Hematopoietic multipotent progenitor cell treated with erythropoietin and hydrocortisone succinate and interleukin-3 and kit ligand, for 8 days (in vitro differentiated cells): ENCODE measurements at regions not wholly inside any gene's neighbourhood (a gene's known extent, or its start where the extent isn't known, plus 50 kb on each side); places are given as distances from the start of the nearest gene placed in this dataset.
"Not testable (repeated sequence)": the region's sequence is repeated elsewhere in the genome, so short reads cannot be mapped to it uniquely, and the experiment has no call there.

Experiments used
- DNase-seq: peaks from one replicate; pipeline ENCODE4 v3.0.0-alpha.2; 2015

DNA sequence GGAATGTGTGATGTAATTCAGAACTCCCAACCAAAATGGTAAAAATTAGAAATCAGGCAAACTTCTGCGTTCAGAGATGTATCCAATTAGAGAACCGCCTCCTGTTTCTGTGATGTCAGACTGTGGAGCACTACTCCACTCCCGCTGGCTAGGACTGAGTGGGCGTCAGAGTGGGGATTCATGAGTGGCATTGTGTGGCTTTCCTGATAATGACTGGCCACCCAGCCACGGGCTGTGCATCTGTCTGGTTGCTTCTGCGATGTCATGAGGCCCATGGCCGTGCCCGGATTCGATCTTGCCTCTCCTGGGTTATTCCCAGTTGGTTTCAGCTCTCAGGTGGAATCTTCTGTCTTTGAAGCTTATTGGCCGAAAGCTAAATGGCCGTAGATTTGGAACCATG is 87.1 kb upstream of the KCNA1 start:
- no peak for DNase-seq

DNA sequence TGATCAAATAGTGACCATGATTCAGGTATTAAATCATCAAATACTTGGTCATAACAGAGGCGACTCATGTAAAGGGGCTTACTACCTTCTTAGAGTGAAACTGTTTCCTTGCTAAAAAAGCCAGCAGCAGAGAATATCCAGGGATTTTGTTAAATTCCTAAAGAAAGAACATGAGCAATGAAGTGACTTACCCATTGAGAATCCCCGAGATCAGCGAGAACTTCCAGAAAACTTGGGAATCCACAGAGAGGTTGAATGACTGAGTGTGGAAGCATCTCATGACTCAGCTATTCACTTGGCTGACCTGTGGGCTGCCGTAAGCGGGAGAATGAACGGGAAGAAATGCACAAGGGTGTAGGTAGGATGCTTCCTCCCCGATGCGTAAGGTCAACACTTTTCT is 85.3 kb upstream of the KCNA1 start:
- no peak for DNase-seq

DNA sequence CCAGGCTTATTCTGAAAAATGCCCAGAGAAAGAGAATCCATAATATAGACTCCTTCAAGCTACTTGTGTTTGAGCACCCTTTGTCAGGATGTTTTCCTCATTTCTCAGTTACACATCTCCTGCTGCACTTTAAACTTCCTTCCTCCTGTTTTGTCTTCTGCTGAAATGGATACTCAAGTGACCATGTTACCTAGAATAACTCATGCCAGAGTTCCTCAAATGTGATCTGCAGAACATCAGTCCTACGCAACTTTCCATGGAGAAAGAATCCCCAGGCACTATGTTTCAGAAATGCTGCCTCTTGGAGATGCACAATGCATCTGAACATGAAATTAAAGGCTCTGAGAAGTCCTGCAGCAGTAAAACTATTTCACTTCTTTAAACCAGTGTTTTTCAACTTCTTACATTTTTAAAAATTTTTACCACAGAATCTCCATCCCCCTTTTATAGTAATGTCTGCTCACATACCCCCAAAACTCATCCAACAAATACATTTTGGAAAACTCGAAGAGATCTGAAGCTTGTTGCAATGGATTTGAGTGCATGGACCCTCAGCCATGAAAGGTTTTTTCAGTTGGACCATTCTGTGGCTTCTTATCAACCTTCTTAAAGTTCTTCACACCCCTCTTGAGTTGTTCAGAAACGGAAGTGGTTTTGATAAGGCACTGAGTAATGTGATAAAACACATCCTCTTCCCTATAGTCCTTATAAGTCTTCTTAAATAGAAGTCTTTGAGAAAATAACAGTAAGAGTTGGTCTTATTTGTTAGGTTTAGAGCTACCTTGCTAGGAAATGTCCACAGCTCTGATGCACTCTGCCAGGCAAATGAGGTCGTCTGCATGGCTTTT is 84.5 kb upstream of the KCNA1 start:
- peak; percentile 57 for DNase-seq

DNA sequence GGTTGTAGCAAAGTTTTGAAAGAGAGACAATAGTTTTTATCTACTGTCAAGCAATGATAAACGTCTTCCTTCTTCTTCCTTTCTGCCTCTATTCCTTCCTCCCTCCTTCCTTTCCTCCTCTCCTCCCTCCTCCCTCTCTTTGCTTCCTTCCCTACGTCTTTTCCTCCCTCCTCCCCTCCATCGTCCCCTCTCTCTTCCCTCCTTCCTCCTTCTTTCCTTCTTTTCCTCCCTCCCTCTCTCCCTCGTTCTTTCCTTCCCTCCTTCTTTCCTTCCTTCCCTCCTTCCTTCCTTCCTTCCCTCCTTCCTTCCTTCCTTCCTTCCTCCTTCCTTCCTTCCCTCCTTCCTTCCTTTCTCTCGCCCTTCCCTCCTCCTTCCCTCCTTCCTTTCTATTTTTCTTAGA is 82.8 kb upstream of the KCNA1 start:
- DNase-seq = no peak

DNA sequence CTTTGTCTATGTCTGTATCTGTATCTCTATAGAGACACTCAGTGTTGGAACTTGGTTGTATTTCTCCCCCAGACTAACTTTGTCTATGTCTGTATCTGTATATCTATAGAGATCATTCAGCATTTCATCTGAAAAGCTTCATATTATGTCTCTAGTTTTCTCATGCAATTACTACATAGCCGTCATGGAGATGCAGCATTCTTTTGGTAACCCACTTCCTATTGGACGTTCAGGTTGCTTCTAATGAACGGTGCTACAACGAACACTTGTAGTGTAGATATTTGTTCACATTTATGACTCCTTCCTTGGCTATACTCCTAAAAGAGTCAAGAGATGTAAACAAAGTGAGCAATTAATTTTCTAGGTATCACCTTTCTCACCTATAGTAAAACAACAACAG is 81.5 kb upstream of the KCNA1 start:
- no peak for DNase-seq

DNA sequence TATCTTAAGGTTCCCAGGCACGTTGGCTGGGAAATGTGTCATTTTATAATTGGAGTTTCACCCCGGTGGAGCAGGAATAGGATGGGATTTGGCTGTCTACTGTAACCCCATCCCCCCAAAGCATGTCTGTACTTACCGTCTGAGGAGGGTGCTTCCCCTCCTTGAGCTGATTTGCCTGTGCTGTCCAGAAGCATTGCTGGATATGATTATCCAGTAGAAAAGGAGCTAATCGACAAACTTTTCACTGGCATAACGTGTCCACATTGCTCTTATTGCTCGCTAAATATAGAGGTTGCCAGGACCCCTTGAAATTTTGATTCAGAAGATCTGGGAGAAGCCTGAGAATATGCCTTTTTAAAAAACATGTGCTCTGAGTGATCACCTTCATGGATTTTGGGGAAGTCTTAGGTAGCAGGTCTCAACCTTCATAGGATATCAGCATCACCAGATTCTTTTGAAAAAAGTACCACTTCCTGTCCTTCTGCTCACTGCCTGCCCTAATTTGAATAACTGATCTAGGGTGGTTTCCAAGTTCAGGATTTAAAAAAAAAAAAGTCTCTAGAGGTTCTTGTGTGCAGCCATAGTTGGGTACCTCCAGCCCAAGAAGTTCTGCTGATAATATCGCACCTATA is 80.4 kb upstream of the KCNA1 start:
- no peak for DNase-seq

DNA sequence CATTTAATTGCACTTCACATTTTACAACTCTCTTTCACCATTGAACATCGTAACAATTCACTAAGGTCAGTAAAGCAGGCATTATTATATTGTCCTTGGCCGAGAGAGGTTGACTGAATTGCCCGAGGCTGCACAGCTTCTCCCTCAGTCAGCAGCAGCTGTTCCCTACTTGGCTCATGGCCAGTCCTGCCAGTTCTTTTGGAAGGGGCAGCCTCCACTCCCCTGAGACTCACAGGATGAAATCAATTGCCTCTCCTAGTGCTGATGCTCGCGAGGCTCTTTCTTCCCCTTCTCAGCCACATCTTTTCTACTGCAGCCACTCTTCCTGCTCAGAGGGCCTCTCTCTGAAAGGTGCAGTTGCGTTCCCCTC is 79.9 kb upstream of the KCNA1 start:
- DNase-seq = no peak

DNA sequence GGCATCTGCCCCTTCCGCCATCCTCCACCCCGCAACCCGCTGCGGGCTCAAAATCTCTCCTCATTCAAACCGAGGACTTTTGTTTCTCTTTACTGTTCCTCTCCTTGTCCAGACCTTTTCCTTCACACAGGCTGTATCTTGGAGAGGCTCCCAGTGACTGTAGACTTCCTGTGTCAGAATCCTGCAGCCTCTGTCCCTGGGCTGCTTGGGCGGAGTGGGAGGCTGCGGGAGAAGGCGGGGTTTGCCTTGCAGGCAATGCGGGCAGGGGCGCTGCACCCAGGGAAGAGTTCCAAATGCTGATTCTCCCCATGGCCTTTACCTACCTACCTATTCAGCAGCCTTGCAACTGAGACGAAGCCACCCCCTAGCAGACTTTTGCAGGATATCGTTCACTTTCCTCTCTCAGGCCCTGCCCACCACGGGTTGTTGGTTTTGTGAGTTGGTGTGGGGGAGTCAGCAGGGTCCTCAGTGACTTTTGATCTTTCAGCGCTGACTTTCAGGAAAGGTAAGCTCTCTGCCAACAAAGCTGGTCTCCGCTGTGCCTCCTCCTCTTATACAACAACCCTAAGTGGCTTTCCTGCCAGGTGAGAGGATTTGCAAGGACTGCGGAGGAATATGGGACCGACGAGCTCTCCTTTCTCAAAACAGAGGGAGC is 79.0 kb upstream of the KCNA1 start:
- no peak for DNase-seq

DNA sequence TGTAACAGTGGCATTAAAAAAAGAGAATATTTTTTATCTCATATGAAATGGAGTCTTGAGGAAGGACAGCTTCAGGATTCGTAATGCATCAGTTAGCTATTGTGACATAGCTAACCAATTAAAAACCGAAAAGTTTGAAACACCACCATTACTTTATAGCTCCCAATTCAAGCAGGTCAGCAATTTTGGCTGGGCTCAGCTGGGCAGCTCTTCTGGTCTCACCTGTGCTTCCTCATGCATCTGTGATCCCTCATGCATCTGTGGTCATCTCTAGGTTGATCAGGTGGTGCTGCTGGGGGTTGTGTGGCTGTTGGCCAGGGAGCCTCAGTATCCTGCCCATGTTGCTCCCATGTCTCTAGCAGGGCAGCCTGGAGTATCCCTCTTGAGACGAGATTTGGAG is 76.7 kb upstream of the KCNA1 start:
- no peak for DNase-seq

DNA sequence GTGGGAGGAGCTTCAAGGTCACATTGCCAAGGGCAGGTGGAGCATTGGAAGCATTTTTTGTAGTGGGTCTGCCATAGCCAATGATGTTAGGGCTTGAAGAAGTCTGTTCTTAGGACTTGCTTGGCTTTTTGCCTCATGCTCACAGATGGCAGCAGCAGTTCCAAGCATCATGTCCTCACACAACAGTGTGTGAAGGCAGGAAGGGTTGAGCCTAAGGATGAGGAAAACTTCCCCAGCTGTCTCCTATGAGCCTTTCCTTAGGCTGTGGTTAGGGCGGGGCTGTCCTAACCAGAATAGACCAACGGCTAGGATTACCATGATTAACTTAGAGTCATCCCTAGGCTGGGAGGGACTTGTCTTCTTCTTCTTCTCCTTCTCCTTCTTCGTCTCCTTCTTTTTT is 76.2 kb upstream of the KCNA1 start:
- no peak for DNase-seq

DNA sequence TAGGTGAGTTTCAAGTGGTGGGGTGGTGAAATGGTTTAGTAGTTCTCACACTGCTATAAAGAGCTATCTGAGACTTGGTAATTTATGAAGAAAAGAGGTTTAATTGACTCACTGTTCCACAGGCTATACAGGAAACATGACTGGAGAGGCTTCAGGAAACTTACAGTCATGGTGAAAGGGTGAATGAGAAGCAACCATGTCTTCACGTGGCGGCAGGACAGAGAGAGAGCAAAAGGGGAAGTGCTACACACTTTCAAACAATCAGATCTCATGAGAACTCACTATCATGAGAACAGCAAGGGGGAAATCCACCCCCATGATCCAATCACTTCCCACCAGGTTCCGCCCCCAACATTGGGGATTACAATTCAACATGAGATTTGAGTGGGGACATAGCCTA is 67.3 kb upstream of the KCNA1 start:
- not testable (repeated sequence) for DNase-seq

DNA sequence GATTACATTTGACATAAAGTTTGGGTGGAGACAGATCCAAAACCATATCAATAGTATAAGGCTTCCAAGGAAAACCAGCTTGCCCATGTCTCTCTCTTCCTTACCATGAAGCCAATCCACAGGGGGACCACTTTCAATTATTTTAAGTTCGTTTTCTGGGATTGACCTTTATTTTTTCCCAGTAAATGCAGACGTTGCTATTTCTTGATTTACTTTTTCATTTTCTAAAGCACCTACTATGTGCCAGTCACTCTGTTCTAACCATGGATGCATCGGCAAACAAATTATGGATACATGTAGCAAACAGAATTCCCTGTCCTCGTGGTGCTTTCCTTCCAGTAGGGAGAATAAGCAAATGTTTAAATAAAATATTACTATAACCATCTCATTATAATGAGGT is 65.8 kb upstream of the KCNA1 start:
- no peak for DNase-seq

DNA sequence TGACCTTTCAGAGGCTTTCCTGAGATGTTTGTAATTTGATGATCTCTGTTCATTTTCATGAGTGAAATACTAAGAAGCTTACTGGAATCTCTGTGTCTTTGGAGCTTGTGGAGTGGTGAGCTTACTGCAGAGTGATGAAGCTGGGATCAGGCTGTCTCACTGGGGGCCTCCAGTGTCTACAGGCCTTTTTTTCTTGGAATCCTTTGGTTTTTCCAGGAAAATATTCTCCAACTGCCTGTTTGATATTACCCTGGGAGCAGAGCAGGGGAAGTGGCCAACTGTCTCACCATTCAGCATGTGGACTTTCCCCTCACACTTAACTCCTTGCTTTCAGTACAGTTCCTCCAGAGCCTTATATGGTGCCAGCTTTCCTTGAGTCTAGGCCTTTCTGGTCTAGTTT is 62.0 kb upstream of the KCNA1 start:
- DNase-seq = no peak

DNA sequence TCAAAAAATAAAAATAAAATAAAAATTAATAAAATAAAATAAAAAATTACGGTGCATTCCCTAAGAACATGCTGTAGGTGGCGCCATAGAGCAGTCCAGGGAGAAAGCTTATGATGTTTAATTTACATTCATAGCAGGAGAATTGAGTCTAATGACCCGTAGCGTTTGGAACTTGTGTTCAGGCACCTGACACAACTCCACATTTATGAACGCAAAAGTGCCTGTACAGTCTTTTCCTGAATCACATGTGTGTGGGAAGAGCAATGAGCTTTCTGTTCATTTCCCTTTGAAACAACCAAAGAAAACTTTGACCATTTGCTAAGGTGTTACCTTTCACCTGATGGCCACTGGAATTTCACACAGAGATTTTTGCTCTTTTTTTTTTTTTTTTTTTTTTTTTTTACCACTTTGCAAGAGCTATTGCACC is 60.6 kb upstream of the KCNA1 start:
- peak; percentile 55 for DNase-seq

DNA sequence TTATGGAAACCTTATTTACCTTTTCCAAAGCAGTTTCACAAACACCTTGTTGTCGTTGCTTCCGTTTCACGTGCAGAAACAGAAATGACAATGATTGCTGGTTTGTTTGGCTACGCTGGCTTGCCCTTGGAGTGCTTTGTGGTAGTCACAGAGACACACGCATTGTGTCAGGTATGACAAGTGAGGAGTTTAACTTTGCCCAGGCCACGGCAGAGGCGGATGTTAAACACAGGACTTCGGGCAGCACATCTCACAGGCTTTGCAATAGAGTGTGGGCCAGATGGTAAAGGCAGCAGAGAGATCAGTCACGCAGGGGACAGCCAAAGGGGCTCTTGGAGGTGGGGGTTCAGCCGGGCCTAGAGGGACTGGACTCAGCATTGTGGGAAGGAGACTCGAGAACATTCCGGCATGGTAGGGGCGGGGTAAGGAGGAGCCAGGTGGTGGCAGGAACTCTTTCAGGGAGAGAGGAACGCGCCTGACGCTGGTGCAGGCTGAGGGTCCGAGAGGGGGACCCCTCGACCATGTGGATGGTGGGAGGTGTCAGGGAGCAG is 59.8 kb upstream of the KCNA1 start:
- no peak for DNase-seq

DNA sequence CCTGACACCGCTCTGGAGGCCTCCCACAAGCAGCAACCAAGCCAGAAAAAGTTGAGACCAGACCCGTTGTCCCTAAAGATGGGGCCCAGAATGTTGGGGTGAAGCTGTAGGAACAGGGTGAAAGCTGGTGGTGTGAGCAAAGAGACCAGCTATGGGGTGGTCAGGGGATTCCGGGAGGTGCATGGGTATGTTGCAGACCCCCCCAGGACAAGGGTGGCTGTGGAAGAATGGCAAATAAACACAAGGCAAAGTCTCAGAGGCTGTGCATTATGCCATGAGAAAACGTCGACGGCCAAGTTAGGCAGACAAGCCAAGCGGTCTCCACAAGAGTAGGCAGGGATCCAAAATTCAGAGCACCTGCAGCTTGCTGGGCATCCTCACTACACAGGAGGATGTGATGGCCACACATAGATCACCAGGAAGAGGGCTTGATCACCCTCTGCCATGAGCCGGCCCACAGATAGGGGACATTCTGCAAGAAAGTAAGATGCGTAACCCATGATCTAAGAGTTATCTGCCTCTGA is 58.8 kb upstream of the KCNA1 start:
- no peak for DNase-seq

DNA sequence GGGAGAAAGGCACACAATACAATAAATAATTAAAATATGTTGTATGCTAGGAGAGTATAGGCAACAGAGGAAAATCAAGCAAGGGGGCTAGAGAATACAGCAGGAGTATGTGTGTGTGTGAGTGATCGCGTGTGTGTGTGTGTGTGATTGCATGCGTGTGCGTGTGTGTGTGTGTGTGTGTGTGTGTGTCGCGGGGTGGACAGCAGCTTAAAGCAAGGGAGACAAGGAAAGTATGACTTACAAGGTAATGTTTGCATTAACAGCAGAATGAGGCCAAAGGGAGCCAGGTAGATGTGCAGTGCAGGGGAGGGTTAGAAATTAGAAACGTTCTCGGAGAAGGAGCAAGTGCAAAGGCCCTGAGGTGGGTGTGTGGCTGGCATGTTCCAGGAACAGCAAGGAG is 57.4 kb upstream of the KCNA1 start:
- DNase-seq = no peak

DNA sequence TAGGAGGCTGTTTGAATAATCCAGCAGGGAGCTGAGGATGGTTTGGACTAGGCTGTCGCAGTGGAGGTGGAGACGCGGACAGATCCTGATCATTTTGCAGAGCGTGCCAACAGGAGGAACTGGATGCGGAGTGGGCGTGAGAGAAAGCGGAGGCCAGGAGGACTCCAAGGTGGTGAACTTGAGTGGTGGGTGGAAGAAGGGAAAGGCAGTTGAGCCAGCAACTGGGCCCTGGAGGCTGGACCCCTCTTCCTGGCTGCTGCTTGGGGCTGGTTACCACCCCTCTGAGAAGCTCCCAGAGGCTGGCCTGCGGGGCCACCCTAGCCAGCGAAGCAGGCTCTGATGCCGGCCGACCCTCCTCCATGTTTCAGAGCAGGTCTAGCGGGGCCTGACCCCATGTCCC is 56.8 kb upstream of the KCNA1 start:
- DNase-seq = no peak

DNA sequence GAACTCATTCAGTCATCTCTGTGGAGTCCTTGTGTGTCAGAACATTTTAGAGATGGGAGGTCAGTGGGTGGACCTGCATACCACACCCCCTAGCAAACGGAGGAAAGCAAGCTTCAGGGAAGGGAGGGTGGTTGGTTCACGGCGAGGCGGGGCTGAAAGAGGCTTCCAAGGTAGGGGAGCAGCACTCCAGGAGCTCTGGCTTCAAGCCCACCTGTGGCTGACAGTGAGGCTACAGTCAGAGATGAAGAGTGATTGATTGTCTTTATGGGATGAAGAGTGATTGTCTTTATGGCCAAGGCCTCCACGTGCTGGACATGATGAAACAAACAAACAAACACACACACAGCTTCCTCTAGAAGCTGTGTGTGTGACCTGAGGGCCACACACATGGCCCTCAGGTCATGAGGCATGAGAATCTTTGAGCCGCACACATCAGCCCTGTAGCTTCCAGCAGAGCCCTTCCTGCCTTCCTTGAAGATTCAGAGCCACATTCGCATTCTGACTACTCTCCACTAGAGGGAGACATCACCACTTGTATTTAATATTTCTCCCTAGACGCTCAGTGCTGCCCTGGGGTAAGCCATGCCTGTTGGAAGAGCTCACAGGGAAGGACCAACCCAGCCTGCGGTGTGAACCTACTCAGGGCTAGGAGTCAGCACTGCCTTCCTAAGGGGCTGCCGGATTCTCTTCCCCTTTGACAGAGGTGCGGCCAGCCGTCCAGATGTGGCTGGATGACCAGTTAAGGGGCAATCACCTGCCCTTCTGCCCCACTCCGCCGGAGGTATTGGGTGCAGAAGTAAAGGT is 54.4 kb upstream of the KCNA1 start:
- peak; percentile 77 for DNase-seq

DNA sequence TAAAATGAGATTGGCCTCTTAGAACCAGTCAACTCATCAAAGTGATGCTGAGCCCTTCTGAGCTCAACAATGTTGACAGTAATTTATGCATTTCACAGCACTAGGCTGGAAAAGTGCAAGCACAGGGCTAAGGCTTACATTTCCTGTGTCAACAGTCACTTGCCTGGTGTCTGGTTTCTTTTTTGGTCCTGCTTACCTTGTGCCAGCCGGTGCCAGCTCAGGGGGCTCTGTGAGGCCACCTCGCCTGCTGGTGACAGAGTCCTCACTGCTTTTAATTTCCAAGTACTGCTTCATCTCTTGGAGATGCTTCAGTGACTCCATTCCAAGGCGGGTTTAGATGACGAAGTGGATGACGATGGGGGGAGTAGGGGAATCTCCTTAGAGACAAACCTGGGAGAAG is 53.1 kb upstream of the KCNA1 start:
- no peak for DNase-seq

DNA sequence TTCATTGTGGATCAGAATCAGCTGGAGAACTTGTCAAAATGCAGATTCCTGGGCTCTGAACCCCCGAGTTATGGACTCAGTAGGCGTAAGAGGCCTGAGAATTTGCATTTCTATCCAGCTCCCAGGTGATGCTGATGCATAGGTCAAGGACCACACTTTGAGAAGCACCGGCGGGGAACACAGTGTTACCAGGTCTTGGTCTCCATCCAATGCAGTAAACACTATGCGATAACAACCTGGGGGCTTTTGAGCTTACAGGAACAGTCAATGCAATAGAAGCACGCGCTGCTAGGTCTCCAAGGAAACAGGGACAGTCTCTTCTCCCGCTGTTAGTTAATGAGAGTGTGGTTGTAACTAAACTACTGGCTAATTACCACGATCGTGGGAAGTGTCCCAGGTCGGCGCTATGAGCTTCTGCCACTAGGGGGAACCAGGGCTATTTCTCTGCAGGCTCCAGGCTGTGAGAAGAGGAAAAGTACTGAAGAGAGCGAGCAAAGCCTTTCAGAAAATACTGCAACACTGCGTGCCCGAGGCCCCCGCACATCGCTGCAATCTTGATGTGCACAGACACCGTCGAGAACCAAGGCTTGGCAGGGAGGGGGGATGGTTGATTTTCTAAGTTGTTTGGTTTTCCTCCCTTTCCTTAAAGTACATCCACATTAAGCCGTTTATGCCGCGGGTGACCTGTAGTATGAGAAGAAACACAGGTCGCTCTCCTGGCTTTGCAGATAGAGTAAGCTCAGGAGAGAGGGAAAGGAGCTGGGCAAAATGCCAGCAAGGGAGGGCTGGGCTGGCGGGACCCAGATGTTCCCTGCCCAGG is 52.0 kb upstream of the KCNA1 start:
- DNase-seq = peak; percentile 60

DNA sequence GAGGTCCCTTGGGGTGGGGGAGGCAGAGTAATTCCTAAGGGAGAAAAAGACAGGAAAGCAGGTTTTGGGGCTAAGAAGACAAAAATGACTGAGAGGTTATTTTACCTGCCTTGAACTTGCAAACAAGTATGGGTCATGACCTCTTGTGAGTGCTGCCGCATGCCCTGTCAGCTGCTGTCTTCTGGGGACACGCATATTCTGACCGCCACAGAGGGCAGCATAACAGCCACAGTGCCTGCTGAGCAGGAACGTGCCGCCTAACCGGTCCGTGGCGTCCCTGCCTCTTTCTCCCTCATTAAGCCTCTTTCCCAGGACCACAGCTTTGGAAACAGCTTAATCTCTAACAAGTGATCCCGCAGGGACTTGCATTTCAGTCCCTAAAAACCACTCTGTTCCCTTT is 51.3 kb upstream of the KCNA1 start:
- DNase-seq = no peak
